LNCAP (cell line): ENCODE measurements at regions not wholly inside any gene's neighbourhood (a gene's known extent, or its start where the extent isn't known, plus 50 kb on each side); places are given as distances from the start of the nearest gene placed in this dataset.

Experiments
- CTCF ChIP-seq: fragments of 450-650 bp; IDR thresholded peaks from 2 replicates; pipeline ENCODE4 v1.5.1; 2017; ENCODE audit warnings: mild to moderate bottlenecking

GRCh38 chr1:55773211-55773940, 558.2 kb upstream of the USP24 start:
- no peak for TF ChIP-seq CTCF

- no peak for TF ChIP-seq CTCF
These were observed 553.3 kb upstream of the USP24 start for GRCh38 chr1:55768327-55768952.

GRCh38 chr1:55767171-55767570, 552.0 kb upstream of the USP24 start:
- no peak for TF ChIP-seq CTCF

- no peak for TF ChIP-seq CTCF
These were observed 536.6 kb upstream of the USP24 start for GRCh38 chr1:55751776-55752175.

GRCh38 chr1:55750628-55750995, 535.4 kb upstream of the USP24 start:
- no peak for TF ChIP-seq CTCF

- TF ChIP-seq CTCF = no peak
These were observed 534.9 kb upstream of the USP24 start for GRCh38 chr1:55749975-55750627.

- no peak for TF ChIP-seq CTCF
These were observed 532.3 kb upstream of the USP24 start for GRCh38 chr1:55747408-55747841.
